Mesenchymal stem cell (in vitro differentiated cells and primary cell): ENCODE measurements at regions not wholly inside any gene's neighbourhood (a gene's known extent, or its start where the extent isn't known, plus 50 kb on each side); places are given as distances from the start of the nearest gene placed in this dataset.

ENCODE experiments used
- DNase-seq: peaks from one replicate; pipeline ENCODE4 v3.0.0-alpha.2; 2013
- H2AFZ ChIP-seq: one replicate; pipeline ENCODE4 v1.6.1; 2013; ENCODE audit warnings: low read depth, mild to moderate bottlenecking, control low read depth, inconsistent platforms, low read length, moderate library complexity
- H2AK5ac ChIP-seq: 2 replicates; pipeline ENCODE4 v1.6.1; 2013; ENCODE audit warnings: low read length, moderate library complexity, mild to moderate bottlenecking, inconsistent platforms; ENCODE audit not compliant: severe bottlenecking
- H2BK120ac ChIP-seq: one replicate; pipeline ENCODE4 v1.6.1; 2013; ENCODE audit warnings: low read depth, mild to moderate bottlenecking, inconsistent platforms, low read length, moderate library complexity
- H2BK12ac ChIP-seq, 2 experiments: one replicate each; pipeline ENCODE4 v1.6.1; 2013; ENCODE audit warnings: inconsistent platforms in 2 of 2, low read length in 2 of 2, mild to moderate bottlenecking in 2 of 2, moderate library complexity in 2 of 2, control low read depth in 1 of 2
- H2BK15ac ChIP-seq: one replicate; pipeline ENCODE4 v1.6.1; 2013; ENCODE audit warnings: mild to moderate bottlenecking, low read depth, inconsistent platforms; ENCODE audit not compliant: poor library complexity, severe bottlenecking
- H2BK5ac ChIP-seq: 2 replicates; pipeline ENCODE4 v1.6.1; 2013; ENCODE audit warnings: low read depth, mild to moderate bottlenecking, low read length, control low read depth, inconsistent platforms; ENCODE audit not compliant: poor library complexity, severe bottlenecking
- H3K14ac ChIP-seq, 2 experiments: one replicate each; pipeline ENCODE4 v1.6.1; 2013; ENCODE audit warnings: inconsistent platforms in 2 of 2, low read length in 2 of 2, control low read depth in 1 of 2, mild to moderate bottlenecking in 1 of 2, moderate library complexity in 1 of 2
- H3K18ac ChIP-seq, 2 experiments: one replicate each; pipeline ENCODE4 v1.6.1; 2013; ENCODE audit warnings: inconsistent platforms in 2 of 2, low read length in 2 of 2, control low read depth in 1 of 2, low read depth in 1 of 2, mild to moderate bottlenecking in 1 of 2
- H3K23ac ChIP-seq, 2 experiments: one replicate each; pipeline ENCODE4 v1.6.1; 2013; ENCODE audit warnings: inconsistent platforms in 2 of 2, low read length in 2 of 2, mild to moderate bottlenecking in 2 of 2, moderate library complexity in 2 of 2, control low read depth in 1 of 2
- H3K27ac ChIP-seq: 2 replicates; pipeline ENCODE4 v1.5.1; 2013; ENCODE audit warnings: mild to moderate bottlenecking, moderate library complexity, low read length, control low read depth, inconsistent platforms; ENCODE audit not compliant: poor library complexity, severe bottlenecking
- H3K27me3 ChIP-seq, 2 experiments: 2 replicates each; pipeline versions ENCODE4 v1.6.1 to v1.7.0; 2013; ENCODE audit warnings: low read length in 2 of 2, mild to moderate bottlenecking in 2 of 2, moderate library complexity in 2 of 2, control low read depth in 1 of 2, inconsistent platforms in 1 of 2; ENCODE audit not compliant: control insufficient read depth in 1 of 2, insufficient read depth in 1 of 2
- H3K36me3 ChIP-seq, 2 experiments: 2 replicates each; pipeline versions ENCODE4 v1.6.1 to v1.7.0; 2013; ENCODE audit warnings: low read length in 2 of 2, control low read depth in 1 of 2, inconsistent platforms in 1 of 2, low read depth in 1 of 2, mild to moderate bottlenecking in 1 of 2; ENCODE audit not compliant: insufficient read depth in 2 of 2, control insufficient read depth in 1 of 2
- H3K4ac ChIP-seq, 2 experiments: one replicate each; pipeline ENCODE4 v1.6.1; 2013; ENCODE audit warnings: inconsistent platforms in 2 of 2, low read length in 2 of 2, mild to moderate bottlenecking in 2 of 2, moderate library complexity in 2 of 2, control low read depth in 1 of 2, low read depth in 1 of 2
- H3K4me1 ChIP-seq: 2 replicates; pipeline ENCODE4 v1.6.1; 2013; ENCODE audit warnings: low read depth, low read length, control low read depth; ENCODE audit not compliant: control insufficient read depth, insufficient read depth
- H3K4me2 ChIP-seq: 2 replicates; pipeline ENCODE4 v1.6.1; 2013; ENCODE audit warnings: low read length, mild to moderate bottlenecking, inconsistent platforms; ENCODE audit not compliant: poor library complexity, severe bottlenecking
- H3K4me3 ChIP-seq, 2 experiments: 2 replicates each; pipeline versions ENCODE4 v1.5.1 to v1.7.0; 2013; ENCODE audit warnings: low read length in 2 of 2, mild to moderate bottlenecking in 2 of 2, control low read depth in 1 of 2, low read depth in 1 of 2; ENCODE audit not compliant: insufficient read depth in 1 of 2
- H3K79me1 ChIP-seq: replicated peaks from 2 replicates; pipeline ENCODE4 v1.6.1; 2013; ENCODE audit warnings: mild to moderate bottlenecking, control low read depth, low read length, inconsistent platforms; ENCODE audit not compliant: poor library complexity, severe bottlenecking
- H3K9ac ChIP-seq: 2 replicates; pipeline ENCODE4 v1.7.0; 2013; ENCODE audit warnings: mild to moderate bottlenecking, low read length, moderate library complexity
- H3K9me3 ChIP-seq: 2 replicates; pipeline ENCODE4 v1.7.0; 2013; ENCODE audit warnings: mild to moderate bottlenecking, low read length; ENCODE audit not compliant: control insufficient read depth
- H4K8ac ChIP-seq: one replicate; pipeline ENCODE4 v1.6.1; 2013; ENCODE audit warnings: inconsistent platforms, mild to moderate bottlenecking, low read length, moderate library complexity
- H4K91ac ChIP-seq: one replicate; pipeline ENCODE4 v1.6.1; 2013; ENCODE audit warnings: mild to moderate bottlenecking, low read length, inconsistent platforms
- WGBS: methylation state at CpG from one replicate; pipeline ENCODE4 v1.1.7; 2013; ENCODE audit warnings: mixed read lengths; 5-methylcytosine and 5-hydroxymethylcytosine counted together

- Histone ChIP-seq H2BK15ac (no peak overlapping the region), H3K4me2 (no peak overlapping the region), H2BK5ac (no peak overlapping the region), H3K23ac (no peak overlapping the region), H3K9ac (peak overlapping the region; percentile 6), H3K27ac (no peak overlapping the region), H2BK120ac (no peak overlapping the region), H3K14ac (no peak overlapping the region), H4K91ac (no peak overlapping the region), H3K18ac (no peak overlapping the region), H2AK5ac (no peak overlapping the region), H3K4ac (no peak overlapping the region), H3K4me1 (peaks cover 2% of the 10 kb centered on the region), H4K8ac (no peak overlapping the region), H2AFZ (no peak overlapping the region), H3K79me1 (no peaks in the 10 kb centered on the region), H3K27me3 (peaks cover 10 to 31% of the 10 kb centered on the region in 2 experiments), H3K9me3 (no peaks in the 10 kb centered on the region), H3K4me3 (peak overlapping the region in 1 of 2 experiments; percentile 39), H2BK12ac (no peak overlapping the region), H3K36me3 (no peaks in the 10 kb centered on the region)
- no peak for DNase-seq
- WGBS: 59% methylated on average over 5 of the region's 7 CpGs
These were observed 182.5 kb downstream of the CDC5L start for GRCh38 chr6:44569931-44570385.

GRCh38 chr6:44571510-44571909 is 184.0 kb downstream of the CDC5L start:
- no peak overlapping the region for H4K91ac ChIP-seq
- H2BK5ac ChIP-seq: no peak overlapping the region
- no peak overlapping the region for H3K18ac ChIP-seq
- no peak for DNase-seq
- no peak overlapping the region for H2BK15ac ChIP-seq
- H3K23ac ChIP-seq: no peak overlapping the region
- no peaks in the 10 kb centered on the region for H3K4me1 ChIP-seq
- no peaks in the 10 kb centered on the region for H3K9me3 ChIP-seq
- H3K27me3 ChIP-seq: peaks cover 10 to 28% of the 10 kb centered on the region in 2 experiments
- no CpG with 5 or more reads among the region's 1 CpG for WGBS
- no peak overlapping the region for H4K8ac ChIP-seq
- H3K4me2 ChIP-seq: no peak overlapping the region
- no peak overlapping the region for H3K4me3 ChIP-seq
- H2AFZ ChIP-seq: no peak overlapping the region
- H3K4ac ChIP-seq: no peak overlapping the region
- H3K79me1 ChIP-seq: no peaks in the 10 kb centered on the region
- H3K9ac ChIP-seq: no peak overlapping the region
- H3K27ac ChIP-seq: no peak overlapping the region
- no peak overlapping the region for H2BK12ac ChIP-seq
- H2AK5ac ChIP-seq: no peak overlapping the region
- H3K36me3 ChIP-seq: no peaks in the 10 kb centered on the region
- no peak overlapping the region for H3K14ac ChIP-seq
- no peak overlapping the region for H2BK120ac ChIP-seq

- no peak overlapping the region for H2AFZ ChIP-seq
- no peak for DNase-seq
These were observed 184.8 kb downstream of the CDC5L start for GRCh38 chr6:44572346-44572745.

GRCh38 chr6:44575644-44576043 is 188.1 kb downstream of the CDC5L start:
- H3K4me2 ChIP-seq: no peak overlapping the region
- no peak overlapping the region for H2BK12ac ChIP-seq
- no peaks in the 10 kb centered on the region for H3K9me3 ChIP-seq
- H3K4ac ChIP-seq: no peak overlapping the region
- H2BK5ac ChIP-seq: no peak overlapping the region
- no peak overlapping the region for H2BK15ac ChIP-seq
- H3K23ac ChIP-seq: no peak overlapping the region
- H2BK120ac ChIP-seq: no peak overlapping the region
- no peaks in the 10 kb centered on the region for H3K36me3 ChIP-seq
- H3K27me3 ChIP-seq: peaks cover 7 to 38% of the 10 kb centered on the region in 2 experiments
- H3K18ac ChIP-seq: no peak overlapping the region
- H3K4me1 ChIP-seq: no peaks in the 10 kb centered on the region
- no peak overlapping the region for H3K4me3 ChIP-seq
- H3K27ac ChIP-seq: no peak overlapping the region
- no peak for DNase-seq
- no peak overlapping the region for H3K9ac ChIP-seq
- no peak overlapping the region for H2AK5ac ChIP-seq
- H3K14ac ChIP-seq: no peak overlapping the region
- no peak overlapping the region for H4K8ac ChIP-seq
- no peak overlapping the region for H2AFZ ChIP-seq
- no peak overlapping the region for H4K91ac ChIP-seq
- H3K79me1 ChIP-seq: no peaks in the 10 kb centered on the region

More at GRCh38 chr6:44572346-44572745, 184.8 kb downstream of the CDC5L start:
- H2BK120ac ChIP-seq: no peak overlapping the region
- no peak overlapping the region for H4K8ac ChIP-seq
- H3K9me3 ChIP-seq: no peaks in the 10 kb centered on the region
- peaks cover 10 to 25% of the 10 kb centered on the region in 2 experiments for H3K27me3 ChIP-seq
- H2AK5ac ChIP-seq: no peak overlapping the region
- H3K4me2 ChIP-seq: no peak overlapping the region
- H3K18ac ChIP-seq: no peak overlapping the region
- no peak overlapping the region for H3K4me3 ChIP-seq
- no peak overlapping the region for H3K4ac ChIP-seq
- no peak overlapping the region for H3K14ac ChIP-seq
- H2BK5ac ChIP-seq: no peak overlapping the region
- no peaks in the 10 kb centered on the region for H3K4me1 ChIP-seq
- no peaks in the 10 kb centered on the region for H3K79me1 ChIP-seq
- no peak overlapping the region for H3K23ac ChIP-seq
- no peak overlapping the region for H2BK15ac ChIP-seq
- no peak overlapping the region for H3K9ac ChIP-seq
- no peak overlapping the region for H4K91ac ChIP-seq
- no peak overlapping the region for H3K27ac ChIP-seq
- H3K36me3 ChIP-seq: no peaks in the 10 kb centered on the region
- H2BK12ac ChIP-seq: no peak overlapping the region
